ENCODE measurements at regions not wholly inside any gene's neighbourhood (a gene's known extent, or its start where the extent isn't known, plus 50 kb on each side); places are given as distances from the start of the nearest gene placed in this dataset.

GRCh38 chr19:34596115-34596514, 80.8 kb downstream of the SCGB2B2 start:
- TF ChIP-seq TAF1 (IDR thresholded peaks at IDR 0.05; ENCODE audit: low read depth, low read length): no peak
- no peak for TF ChIP-seq POLR2A (IDR thresholded peaks at IDR 0.05; ENCODE audit: low read depth, low read length)

Measured in GM12891 (cell line).